Neural progenitor cell (in vitro differentiated cells): ENCODE measurements at regions not wholly inside any gene's neighbourhood (a gene's known extent, or its start where the extent isn't known, plus 50 kb on each side); places are given as distances from the start of the nearest gene placed in this dataset.

Experiments
- DNase-seq: peaks from one replicate; pipeline ENCODE4 v3.0.0-alpha.2; 2016; ENCODE audit warnings: low spot score
- H2AFZ ChIP-seq: fragments of 200-600 bp; sonication (generic); replicated peaks from 2 replicates; pipeline ENCODE4 v1.6.1; 2016; ENCODE audit warnings: antibody characterized with exemption
- H3F3A ChIP-seq: fragments of 200-600 bp; sonication (generic); 2 replicates; pipeline ENCODE4 v1.6.1; 2016; ENCODE audit warnings: antibody characterized with exemption, low read depth
- H3K27ac ChIP-seq: fragments of 200-600 bp; sonication (generic); 2 replicates; pipeline ENCODE4 v1.5.1; 2016; ENCODE audit warnings: mild to moderate bottlenecking
- H3K27me3 ChIP-seq: fragments of 200-600 bp; sonication (generic); 2 replicates; pipeline ENCODE4 v1.6.1; 2016; ENCODE audit warnings: mild to moderate bottlenecking, moderate library complexity
- H3K36me3 ChIP-seq: fragments of 200-600 bp; sonication (generic); 2 replicates; pipeline ENCODE4 v1.5.1; 2016
- H3K4me1 ChIP-seq: fragments of 200-600 bp; sonication (generic); 2 replicates; pipeline ENCODE4 v1.6.1; 2016; ENCODE audit warnings: mixed run types
- H3K4me2 ChIP-seq: fragments of 200-600 bp; sonication (generic); 2 replicates; pipeline ENCODE4 v1.6.1; 2016
- H3K4me3 ChIP-seq: fragments of 200-600 bp; sonication (generic); 2 replicates; pipeline ENCODE4 v1.5.1; 2016
- H3K79me2 ChIP-seq: fragments of 200-600 bp; sonication (generic); 2 replicates; pipeline ENCODE4 v1.6.1; 2016; ENCODE audit warnings: low read depth
- H3K9ac ChIP-seq: fragments of 200-600 bp; sonication (generic); 2 replicates; pipeline ENCODE4 v1.6.1; 2016
- H3K9me3 ChIP-seq: fragments of 200-600 bp; sonication (generic); 2 replicates; pipeline ENCODE4 v1.5.1; 2016; ENCODE audit warnings: low read depth
- H4K20me1 ChIP-seq: fragments of 200-600 bp; sonication (generic); 2 replicates; pipeline ENCODE4 v1.6.1; 2016; ENCODE audit warnings: low read depth
- H3K27ac Mint-ChIP-seq: 3 replicates; pipeline ENCODE4 v1.8.0; 2021; ENCODE audit warnings: mixed read lengths
- H3K27me3 Mint-ChIP-seq: 2 replicates; pipeline ENCODE4 v1.8.0; 2022; ENCODE audit warnings: low read depth, mild to moderate bottlenecking, inconsistent platforms, moderate library complexity, mixed read lengths; ENCODE audit not compliant: insufficient read depth
- H3K36me3 Mint-ChIP-seq: 3 replicates; pipeline ENCODE4 v1.8.0; 2021; ENCODE audit warnings: mixed read lengths
- H3K4me1 Mint-ChIP-seq: 3 replicates; pipeline ENCODE4 v1.8.0; 2021; ENCODE audit warnings: mixed read lengths
- H3K4me3 Mint-ChIP-seq: 3 replicates; pipeline ENCODE4 v1.8.0; 2021; ENCODE audit warnings: mild to moderate bottlenecking, moderate library complexity, mixed read lengths
- H3K9me3 Mint-ChIP-seq: 3 replicates; pipeline ENCODE4 v1.8.0; 2020; ENCODE audit warnings: mixed read lengths
- EZH2 ChIP-seq: fragments of 200-600 bp; sonication (generic); IDR thresholded peaks from 2 replicates; pipeline ENCODE4 v1.6.1; 2017; ENCODE audit warnings: antibody characterized with exemption, mild to moderate bottlenecking, moderate library complexity
- EZH2phosphoT487 ChIP-seq: fragments of 200-600 bp; sonication (generic); IDR thresholded peaks from 2 replicates; pipeline ENCODE4 v1.6.1; 2017; ENCODE audit warnings: antibody characterized with exemption
- TF ChIP-seq, protein P1 (sequence below): fragments of 200-600 bp; sonication (generic); IDR thresholded peaks from 2 replicates; pipeline ENCODE4 v1.5.1; 2017; ENCODE audit warnings: antibody characterized with exemption, mild to moderate bottlenecking

DNA sequence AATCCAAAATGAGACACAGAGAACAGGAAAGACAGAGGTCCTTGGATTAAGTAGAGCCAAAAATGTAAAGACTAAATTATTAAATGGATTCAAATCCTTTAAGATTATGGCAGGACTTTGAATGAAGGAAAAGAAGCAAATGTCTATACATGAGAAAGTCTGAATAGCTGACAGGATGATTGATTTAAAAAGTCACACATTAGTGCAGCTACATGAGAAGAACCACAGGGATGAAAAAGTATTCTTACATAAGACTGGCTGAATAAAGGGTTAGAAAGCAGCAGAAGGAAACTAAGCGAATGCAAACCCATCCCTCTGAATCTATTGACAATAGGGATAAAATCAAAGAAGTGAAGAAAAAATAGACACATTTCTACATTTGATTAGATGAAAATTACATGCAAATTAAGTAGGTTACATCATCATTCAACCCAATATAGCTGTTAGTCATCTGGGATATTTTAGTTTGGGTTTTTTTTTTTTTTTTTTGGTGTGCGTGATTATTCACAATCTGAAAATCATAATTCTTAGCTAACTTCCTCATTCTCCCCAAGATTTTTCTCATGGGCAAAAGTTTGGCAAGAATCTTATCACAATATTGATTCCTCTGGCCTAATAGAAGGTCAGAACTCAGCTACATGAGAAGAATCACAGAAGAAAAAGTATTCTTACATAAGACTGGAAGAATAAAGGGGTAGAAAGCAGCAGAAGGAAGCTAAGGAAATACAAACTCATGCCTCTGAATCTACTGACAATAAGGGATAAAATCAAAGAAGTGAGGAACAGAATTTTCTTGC lies 845.4 kb downstream of the HACE1 start:
- H3K27me3 Mint-ChIP-seq: no peaks in the 10 kb centered on the region
- H3K4me3 Mint-ChIP-seq: no peak overlapping the region
- Histone ChIP-seq H3K79me2 (no peaks in the 10 kb centered on the region), H3K27me3 (no peaks in the 10 kb centered on the region), H3K4me1 (no peaks in the 10 kb centered on the region), H3K36me3 (no peaks in the 10 kb centered on the region), H3K27ac (no peak overlapping the region), H4K20me1 (no peaks in the 10 kb centered on the region), H2AFZ (no peak overlapping the region), H3F3A (no peaks in the 10 kb centered on the region), H3K9me3 (no peaks in the 10 kb centered on the region), H3K4me2 (no peak overlapping the region), H3K4me3 (no peak overlapping the region), H3K9ac (no peak overlapping the region)
- H3K4me1 Mint-ChIP-seq: peaks cover 3% of the 10 kb centered on the region
- no peak for DNase-seq
- no peak overlapping the region for H3K27ac Mint-ChIP-seq
- H3K36me3 Mint-ChIP-seq: no peaks in the 10 kb centered on the region
- TF ChIP-seq EZH2 (no peak), EZH2phosphoT487 (no peak)
- TF ChIP-seq, protein P1, sequence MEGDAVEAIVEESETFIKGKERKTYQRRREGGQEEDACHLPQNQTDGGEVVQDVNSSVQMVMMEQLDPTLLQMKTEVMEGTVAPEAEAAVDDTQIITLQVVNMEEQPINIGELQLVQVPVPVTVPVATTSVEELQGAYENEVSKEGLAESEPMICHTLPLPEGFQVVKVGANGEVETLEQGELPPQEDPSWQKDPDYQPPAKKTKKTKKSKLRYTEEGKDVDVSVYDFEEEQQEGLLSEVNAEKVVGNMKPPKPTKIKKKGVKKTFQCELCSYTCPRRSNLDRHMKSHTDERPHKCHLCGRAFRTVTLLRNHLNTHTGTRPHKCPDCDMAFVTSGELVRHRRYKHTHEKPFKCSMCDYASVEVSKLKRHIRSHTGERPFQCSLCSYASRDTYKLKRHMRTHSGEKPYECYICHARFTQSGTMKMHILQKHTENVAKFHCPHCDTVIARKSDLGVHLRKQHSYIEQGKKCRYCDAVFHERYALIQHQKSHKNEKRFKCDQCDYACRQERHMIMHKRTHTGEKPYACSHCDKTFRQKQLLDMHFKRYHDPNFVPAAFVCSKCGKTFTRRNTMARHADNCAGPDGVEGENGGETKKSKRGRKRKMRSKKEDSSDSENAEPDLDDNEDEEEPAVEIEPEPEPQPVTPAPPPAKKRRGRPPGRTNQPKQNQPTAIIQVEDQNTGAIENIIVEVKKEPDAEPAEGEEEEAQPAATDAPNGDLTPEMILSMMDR: no peak
- no peaks in the 10 kb centered on the region for H3K9me3 Mint-ChIP-seq

GRCh38 chr6:104013312-104013971 lies 846.3 kb downstream of the HACE1 start:
- no peaks in the 10 kb centered on the region for H3K27me3 Mint-ChIP-seq
- TF ChIP-seq, protein P1: no peak
- TF ChIP-seq EZH2 (no peak), EZH2phosphoT487 (no peak)
- Histone ChIP-seq H3K36me3 (no peaks in the 10 kb centered on the region), H3K4me3 (no peak overlapping the region), H3K9ac (no peak overlapping the region), H4K20me1 (no peaks in the 10 kb centered on the region), H3K4me2 (no peak overlapping the region), H3K27me3 (no peaks in the 10 kb centered on the region), H3K4me1 (no peaks in the 10 kb centered on the region), H3K27ac (no peak overlapping the region), H2AFZ (no peak overlapping the region), H3F3A (no peaks in the 10 kb centered on the region), H3K9me3 (no peaks in the 10 kb centered on the region), H3K79me2 (no peaks in the 10 kb centered on the region)
- no peak overlapping the region for H3K27ac Mint-ChIP-seq
- no peaks in the 10 kb centered on the region for H3K36me3 Mint-ChIP-seq
- DNase-seq: no peak
- no peak overlapping the region for H3K4me3 Mint-ChIP-seq
- no peaks in the 10 kb centered on the region for H3K9me3 Mint-ChIP-seq
- no peaks in the 10 kb centered on the region for H3K4me1 Mint-ChIP-seq

- H3K9me3 ChIP-seq: no peaks in the 10 kb centered on the region
- no peaks in the 10 kb centered on the region for H3K4me1 ChIP-seq
- H3K4me3 ChIP-seq: no peak overlapping the region
- no peak overlapping the region for H3K9ac ChIP-seq
- no peaks in the 10 kb centered on the region for H4K20me1 ChIP-seq
- no peak overlapping the region for H3K4me3 Mint-ChIP-seq
- H3K9me3 Mint-ChIP-seq: no peaks in the 10 kb centered on the region
- H2AFZ ChIP-seq: no peak overlapping the region
- H3K27ac Mint-ChIP-seq: no peak overlapping the region
- H3K36me3 Mint-ChIP-seq: no peaks in the 10 kb centered on the region
- no peak for DNase-seq
- no peak overlapping the region for H3K27ac ChIP-seq
- no peak for TF ChIP-seq EZH2phosphoT487
- no peaks in the 10 kb centered on the region for H3K79me2 ChIP-seq
- no peak overlapping the region for H3K4me2 ChIP-seq
- no peaks in the 10 kb centered on the region for H3K4me1 Mint-ChIP-seq
- no peaks in the 10 kb centered on the region for H3F3A ChIP-seq
- H3K36me3 ChIP-seq: no peaks in the 10 kb centered on the region
- no peaks in the 10 kb centered on the region for H3K27me3 ChIP-seq
- no peaks in the 10 kb centered on the region for H3K27me3 Mint-ChIP-seq
These were observed 848.8 kb downstream of the HACE1 start for GRCh38 chr6:104010897-104011296.
